ENCODE measurements at regions not wholly inside any gene's neighbourhood (a gene's known extent, or its start where the extent isn't known, plus 50 kb on each side); places are given as distances from the start of the nearest gene placed in this dataset.

- H3K4me3 ChIP-seq (ENCODE audit: low read depth, low read length), result no peak overlapping the region
These were observed 729.4 kb downstream of the MATN1 start for GRCh38 chr1:29993950-29994349.

GRCh38 chr1:29991815-29992214, 731.6 kb downstream of the MATN1 start:
- H3K4me3 ChIP-seq (ENCODE audit: low read depth, low read length), result no peak overlapping the region

- no peak overlapping the region for H3K4me3 ChIP-seq (ENCODE audit: low read depth, low read length)
These were observed 732.4 kb downstream of the MATN1 start for GRCh38 chr1:29991025-29991424.

GRCh38 chr1:29990304-29990703, 733.1 kb downstream of the MATN1 start:
- no peak overlapping the region for H3K4me3 ChIP-seq (ENCODE audit: low read depth, low read length)

- H3K4me3 ChIP-seq (ENCODE audit: low read depth, low read length), result no peak overlapping the region
These were observed 736.4 kb downstream of the MATN1 start for GRCh38 chr1:29986986-29987385.

GRCh38 chr1:29985606-29985945, 737.8 kb downstream of the MATN1 start:
- no peak overlapping the region for H3K4me3 ChIP-seq (ENCODE audit: low read depth, low read length)

- H3K4me3 ChIP-seq (ENCODE audit: low read depth, low read length), result no peak overlapping the region
These were observed 738.4 kb downstream of the MATN1 start for GRCh38 chr1:29984862-29985605.

GRCh38 chr1:29984166-29984861, 739.1 kb downstream of the MATN1 start:
- no peak overlapping the region for H3K4me3 ChIP-seq (ENCODE audit: low read depth, low read length)

- no peak overlapping the region for H3K4me3 ChIP-seq (ENCODE audit: low read depth, low read length)
These were observed 740.1 kb downstream of the MATN1 start for GRCh38 chr1:29983321-29983720.

GRCh38 chr1:29981586-29982239, 741.7 kb downstream of the MATN1 start:
- no peak overlapping the region for H3K4me3 ChIP-seq (ENCODE audit: low read depth, low read length)

- H3K4me3 ChIP-seq (ENCODE audit: low read depth, low read length), result no peak overlapping the region
These were observed 741.2 kb downstream of the PTPRU start for GRCh38 chr1:29977550-29977949.

- no peak overlapping the region for H3K4me3 ChIP-seq (ENCODE audit: low read depth, low read length)
These were observed 738.8 kb downstream of the PTPRU start for GRCh38 chr1:29975036-29975694.

- H3K4me3 ChIP-seq (ENCODE audit: low read depth, low read length), result no peak overlapping the region
These were observed 738.0 kb downstream of the PTPRU start for GRCh38 chr1:29974316-29974724.

- H3K4me3 ChIP-seq (ENCODE audit: low read depth, low read length), result no peak overlapping the region
These were observed 737.1 kb downstream of the PTPRU start for GRCh38 chr1:29973406-29973805.

- H3K4me3 ChIP-seq (ENCODE audit: low read depth, low read length), result no peak overlapping the region
These were observed 736.2 kb downstream of the PTPRU start for GRCh38 chr1:29972421-29973053.

- H3K4me3 ChIP-seq (ENCODE audit: low read depth, low read length), result no peak overlapping the region
These were observed 735.4 kb downstream of the PTPRU start for GRCh38 chr1:29971703-29972102.

- no peak overlapping the region for H3K4me3 ChIP-seq (ENCODE audit: low read depth, low read length)
These were observed 734.5 kb downstream of the PTPRU start for GRCh38 chr1:29970747-29971325.

- H3K4me3 ChIP-seq (ENCODE audit: low read depth, low read length), result no peak overlapping the region
These were observed 733.3 kb downstream of the PTPRU start for GRCh38 chr1:29969576-29969975.

- H3K4me3 ChIP-seq (ENCODE audit: low read depth, low read length), result no peak overlapping the region
These were observed 730.9 kb downstream of the PTPRU start for GRCh38 chr1:29967261-29967660.

- no peak overlapping the region for H3K4me3 ChIP-seq (ENCODE audit: low read depth, low read length)
These were observed 730.3 kb downstream of the PTPRU start for GRCh38 chr1:29966526-29967045.

Data from iPS-11a (cell line).